Brain pericyte (primary cell): ENCODE measurements at regions not wholly inside any gene's neighbourhood (a gene's known extent, or its start where the extent isn't known, plus 50 kb on each side); places are given as distances from the start of the nearest gene placed in this dataset.

Experiments
- DNase-seq: peaks from one replicate; pipeline ENCODE4 v3.0.0-alpha.2; 2012; ENCODE audit warnings: low read depth, low spot score

DNA sequence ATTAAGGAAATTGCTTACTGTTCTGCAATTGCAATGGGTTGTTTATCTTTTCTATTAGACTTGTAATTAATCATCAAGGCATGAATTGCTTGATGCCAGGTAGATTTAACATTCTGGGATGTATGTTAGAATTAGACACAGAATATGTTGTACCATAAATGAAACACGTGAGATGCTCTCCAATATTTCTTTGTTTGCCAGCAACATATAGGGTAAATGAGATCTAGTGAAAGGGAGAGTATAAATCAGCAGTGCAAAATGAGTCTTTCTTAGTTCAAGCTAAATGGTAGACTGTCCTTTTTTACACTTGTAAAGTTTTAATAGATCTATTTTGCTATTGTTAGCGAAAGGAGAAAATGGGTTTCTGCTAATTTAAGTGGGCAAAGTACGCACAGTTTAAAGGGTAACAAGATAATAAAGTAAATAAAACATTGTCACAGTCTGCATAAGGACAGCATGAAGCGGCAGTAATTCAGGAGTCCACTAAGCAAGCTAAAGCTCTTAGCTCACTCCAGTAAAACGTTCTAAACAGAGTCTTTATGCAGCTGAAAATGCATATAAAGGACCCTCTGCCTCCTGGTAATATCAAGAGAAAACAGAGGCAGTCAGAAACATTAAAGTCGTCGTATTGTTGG is 1137.1 kb downstream of the OLFM4 start:
- no peak for DNase-seq

- DNase-seq, result no peak
These were observed 1145.4 kb downstream of the OLFM4 start for GRCh38 chr13:54173996-54174395.

- DNase-seq, result no peak
These were observed 1146.9 kb downstream of the OLFM4 start for GRCh38 chr13:54175466-54175865.

- DNase-seq, result no peak
These were observed 1148.9 kb downstream of the OLFM4 start for GRCh38 chr13:54177466-54177865.

- DNase-seq, result no peak
These were observed 1154.6 kb downstream of the OLFM4 start for GRCh38 chr13:54183166-54183565.

DNA sequence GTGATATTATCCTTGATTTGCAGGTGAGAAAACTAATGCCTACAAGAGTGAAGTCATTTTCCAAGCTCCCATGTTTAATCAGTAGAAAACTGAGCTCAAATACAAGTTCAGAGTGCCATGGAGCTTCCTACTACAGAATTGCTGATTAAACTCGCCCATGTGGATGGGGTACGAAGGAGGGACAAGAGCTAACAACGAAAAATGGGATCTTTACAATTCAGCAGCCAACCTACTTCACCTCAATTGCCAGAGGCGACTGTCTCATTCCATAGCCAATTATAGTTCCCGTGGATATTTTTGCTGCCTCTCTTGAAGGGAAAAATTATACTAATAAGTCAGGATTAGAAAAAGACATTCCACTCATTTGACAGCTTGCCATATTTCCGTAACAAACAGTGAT is 1155.1 kb downstream of the OLFM4 start:
- no peak for DNase-seq

DNA sequence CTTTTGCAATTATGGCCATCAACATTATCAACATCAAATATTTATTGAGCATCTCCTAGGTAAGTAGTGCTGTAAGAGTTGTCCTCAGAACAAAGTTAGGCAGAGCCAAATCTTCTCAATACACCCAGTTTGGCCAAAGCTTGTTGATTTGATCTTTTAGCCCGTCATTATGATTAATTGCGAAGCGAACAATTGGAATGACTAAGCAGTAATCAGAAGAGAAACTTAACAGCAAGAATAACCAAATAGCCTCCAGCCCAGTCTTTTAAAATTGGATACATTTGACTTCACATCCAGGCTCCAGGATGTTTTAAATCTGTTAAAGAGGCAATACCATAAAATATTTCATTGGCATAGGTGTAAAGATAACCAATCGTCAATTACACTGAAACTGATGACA is 1156.0 kb downstream of the OLFM4 start:
- DNase-seq, result no peak

DNA sequence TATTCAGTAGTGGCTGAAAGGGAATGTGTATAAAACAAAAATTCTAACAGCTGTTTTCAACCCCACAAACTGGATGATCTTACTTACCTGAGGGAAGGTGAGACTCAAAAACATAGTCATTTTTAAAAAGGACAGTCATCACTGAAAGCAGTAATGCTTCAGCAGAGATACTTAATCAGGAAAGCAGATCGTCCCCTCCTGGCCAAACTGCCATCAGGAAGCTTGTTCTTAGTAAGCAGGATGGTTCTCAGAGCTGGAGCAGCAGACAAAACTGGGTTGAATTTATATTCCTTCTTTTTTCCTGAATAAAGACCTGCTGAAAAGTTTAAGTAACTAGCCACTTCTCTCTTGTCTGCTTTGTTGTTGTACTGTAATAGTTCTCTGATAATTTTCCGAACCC is 1156.5 kb downstream of the OLFM4 start:
- DNase-seq, result no peak

DNA sequence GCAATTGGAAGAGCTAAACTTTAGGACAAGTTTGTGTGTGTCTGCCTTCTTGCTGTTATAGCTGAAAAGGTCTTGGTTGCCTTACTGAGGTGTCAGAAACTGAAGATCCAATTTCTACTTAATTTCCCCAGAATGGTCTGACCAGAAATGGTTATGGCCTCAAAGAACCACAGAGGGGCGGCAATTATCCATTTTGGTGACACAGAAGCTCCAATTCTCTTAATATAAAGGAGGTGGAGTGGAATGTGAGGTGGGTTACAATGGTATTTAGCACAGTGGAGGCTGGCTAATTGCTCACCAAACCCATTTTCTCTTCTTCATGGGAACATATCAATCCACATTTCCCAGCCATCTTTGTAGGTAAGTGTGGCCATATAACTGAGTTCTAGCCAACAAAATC is 1157.2 kb downstream of the OLFM4 start:
- no peak for DNase-seq

- no peak for DNase-seq
These were observed 1158.8 kb downstream of the OLFM4 start for GRCh38 chr13:54187461-54187860.

DNA sequence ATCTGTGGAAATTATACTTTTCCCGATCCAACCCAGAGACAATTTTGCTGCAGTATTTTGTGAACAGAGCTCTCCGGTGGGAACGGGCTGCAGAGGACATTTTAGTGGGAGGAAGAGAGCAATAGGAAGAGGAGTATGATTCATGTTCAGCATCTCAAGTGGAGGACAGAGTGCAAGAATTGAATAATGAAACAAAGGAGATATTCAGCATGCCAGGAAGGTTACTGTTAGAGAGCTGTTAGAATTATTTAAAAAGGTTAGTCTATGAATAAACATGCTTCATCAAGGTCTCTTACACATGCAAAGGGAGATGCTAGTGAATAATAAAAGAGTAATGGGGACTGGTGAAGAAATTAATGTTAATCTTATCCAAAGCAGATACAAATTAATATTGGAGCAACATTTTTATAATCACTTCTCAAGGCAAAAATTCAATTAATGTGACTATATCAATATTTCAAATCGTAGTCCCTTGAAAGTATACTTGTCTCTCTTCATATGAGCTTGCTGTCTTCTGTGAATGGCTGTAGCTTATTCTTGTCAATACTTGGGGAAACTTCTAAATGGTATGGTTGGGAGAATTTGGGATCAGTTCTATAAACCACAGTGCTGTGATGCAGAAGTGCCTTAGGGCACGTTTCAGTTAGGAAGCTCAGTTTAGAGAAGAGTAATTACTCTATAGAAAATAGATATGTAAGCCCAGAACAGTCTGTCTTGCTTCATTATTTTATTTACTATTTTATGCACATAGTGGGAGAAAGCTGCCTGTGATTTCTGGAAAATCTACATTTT is 1165.8 kb downstream of the OLFM4 start:
- DNase-seq, result no peak

DNA sequence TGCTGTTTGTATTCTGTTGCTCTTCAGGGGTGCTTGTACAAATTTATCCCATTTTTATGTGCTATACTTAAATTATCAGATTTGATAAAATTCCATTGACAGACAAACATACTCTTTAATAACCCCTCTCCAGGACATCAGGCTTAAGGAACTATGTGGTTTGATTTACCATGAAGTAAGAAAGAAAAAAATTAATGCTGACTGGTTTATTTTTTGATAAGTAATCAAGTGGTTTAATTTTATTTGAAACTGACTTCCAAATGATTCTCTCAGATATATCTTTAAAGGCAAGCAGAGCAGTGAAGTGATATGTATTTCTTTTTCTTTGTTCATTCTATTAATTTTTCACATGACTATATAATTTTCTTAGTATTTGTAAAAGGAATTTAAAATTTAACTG is 1168.1 kb downstream of the OLFM4 start:
- no peak for DNase-seq

DNA sequence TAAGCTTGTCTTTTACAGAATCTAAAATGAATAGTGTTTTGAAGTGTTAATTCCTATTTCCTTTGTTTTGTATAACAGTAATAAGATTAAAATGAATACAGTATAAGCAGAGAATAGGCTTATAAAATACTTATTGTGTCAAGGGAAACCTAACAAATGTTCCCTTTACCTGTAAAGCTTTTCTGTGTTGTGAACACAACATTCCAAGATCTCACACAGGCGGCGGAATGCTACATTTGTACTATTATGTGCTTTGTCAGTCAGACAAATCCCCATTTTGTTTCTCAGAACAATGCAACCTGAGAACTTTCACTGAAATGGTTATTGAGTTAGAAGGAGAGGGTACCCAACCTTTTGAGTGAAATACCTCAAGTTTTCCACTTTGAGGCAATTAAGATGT is 1170.3 kb downstream of the OLFM4 start:
- DNase-seq, result no peak

- DNase-seq, result no peak
These were observed 1178.0 kb downstream of the OLFM4 start for GRCh38 chr13:54206626-54207025.

DNA sequence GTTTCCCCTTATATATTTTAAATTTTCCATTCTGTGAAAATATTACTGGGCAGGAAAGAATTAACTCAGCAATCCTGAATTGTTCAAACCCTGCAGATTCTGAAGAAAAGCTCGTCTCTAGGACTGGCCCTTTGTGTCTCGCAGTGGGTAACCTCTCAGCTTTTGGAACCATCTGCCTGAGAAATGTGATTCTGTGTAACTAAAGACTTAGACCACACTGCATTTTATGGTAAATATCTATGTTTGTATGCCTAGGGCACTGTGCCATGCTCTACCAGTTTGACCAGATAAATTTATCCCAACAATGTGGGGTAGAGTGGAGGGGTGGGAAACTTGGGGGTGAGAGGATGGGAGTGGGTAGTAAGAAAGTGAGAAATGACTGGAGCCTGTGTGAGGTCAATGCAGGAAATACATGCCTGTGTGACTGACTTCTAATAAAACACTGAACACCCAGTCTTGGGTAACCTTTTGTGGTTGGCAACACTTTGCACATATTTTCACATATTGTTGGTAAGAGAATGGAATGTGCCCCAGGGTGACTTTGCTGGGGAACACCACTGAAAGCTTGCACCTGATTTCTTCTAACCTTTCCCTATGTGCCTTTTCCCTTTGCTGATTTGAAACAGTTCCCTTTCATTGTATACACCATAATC is 1181.9 kb downstream of the OLFM4 start:
- DNase-seq, result no peak

DNA sequence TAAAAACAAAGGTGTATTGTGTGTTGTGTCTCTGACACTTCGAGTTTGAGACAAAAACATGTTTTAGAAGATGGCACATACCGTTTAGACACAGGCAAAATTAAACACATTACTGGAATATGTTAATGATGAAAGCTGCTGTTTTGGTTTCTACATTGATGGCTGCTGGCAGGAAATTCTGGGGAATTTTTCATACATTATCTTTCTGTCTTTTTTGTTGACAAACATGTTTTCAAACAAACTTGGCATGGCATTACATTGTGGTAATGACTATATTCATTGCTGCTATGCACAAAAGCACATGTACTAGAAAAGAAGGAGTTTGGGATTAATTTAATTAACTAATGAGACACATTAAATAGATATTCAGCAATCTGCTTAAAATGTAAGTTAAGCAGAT is 1187.6 kb downstream of the OLFM4 start:
- no peak for DNase-seq

GRCh38 chr13:54226876-54227275 is 1198.3 kb downstream of the OLFM4 start:
- no peak for DNase-seq

DNA sequence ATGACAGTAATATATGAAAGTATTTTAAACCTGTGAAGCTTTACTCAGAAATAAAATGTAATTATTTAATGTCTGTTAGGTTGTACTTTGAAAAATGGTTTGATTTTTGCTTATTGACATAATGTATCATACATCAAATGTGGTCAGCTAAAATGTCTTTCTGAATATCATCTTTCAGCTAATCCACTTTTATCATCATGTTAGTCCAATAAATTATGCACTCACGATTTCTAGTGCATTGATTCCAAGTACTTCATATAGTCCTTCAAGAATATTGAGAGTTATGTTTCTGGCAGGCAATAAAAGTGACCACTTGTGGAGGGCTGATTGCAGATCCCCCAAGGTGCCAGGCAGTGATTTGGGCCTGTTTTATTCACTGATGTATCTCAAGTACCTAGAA is 1204.1 kb downstream of the OLFM4 start:
- no peak for DNase-seq

DNA sequence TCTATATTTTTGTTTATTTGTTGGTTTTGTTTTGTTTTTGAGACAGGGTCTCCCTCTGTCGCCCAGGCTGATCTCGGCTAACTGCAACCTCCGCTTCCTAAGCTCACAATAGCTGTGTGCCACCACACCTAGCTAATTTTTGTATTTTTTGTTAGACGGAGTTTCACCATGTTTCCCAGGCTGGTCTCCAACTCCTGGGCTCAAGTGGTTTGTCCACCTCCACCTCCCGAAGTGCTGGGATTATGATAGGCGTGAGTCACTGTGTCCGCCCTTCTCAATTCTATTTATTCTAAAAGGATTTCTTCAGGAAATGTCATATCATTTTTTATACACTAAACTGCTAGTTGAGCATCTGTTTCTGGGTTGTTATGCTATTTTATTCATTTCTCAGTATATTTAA is 1206.0 kb downstream of the OLFM4 start:
- no peak for DNase-seq

GRCh38 chr13:54241719-54242118 is 1213.1 kb downstream of the OLFM4 start:
- no peak for DNase-seq

DNA sequence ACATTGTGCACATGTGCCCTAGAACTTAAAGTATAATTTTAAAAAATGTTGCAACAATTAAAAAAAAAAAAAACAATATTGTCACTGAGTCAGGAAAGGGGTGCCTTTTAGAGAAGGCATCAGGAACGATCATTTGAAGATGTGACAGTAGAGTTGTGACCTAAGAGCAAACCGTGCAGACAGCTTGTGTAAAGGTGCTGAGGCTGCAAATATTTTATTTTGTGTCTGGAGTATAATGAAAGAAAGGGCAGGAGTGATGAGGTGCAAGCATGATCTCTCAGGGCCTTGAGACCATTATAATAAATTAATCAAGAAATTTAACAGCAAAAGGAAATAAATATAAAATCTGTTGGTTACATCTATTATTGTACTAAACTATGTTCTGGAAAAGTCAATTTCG is 1219.7 kb downstream of the OLFM4 start:
- no peak for DNase-seq

DNA sequence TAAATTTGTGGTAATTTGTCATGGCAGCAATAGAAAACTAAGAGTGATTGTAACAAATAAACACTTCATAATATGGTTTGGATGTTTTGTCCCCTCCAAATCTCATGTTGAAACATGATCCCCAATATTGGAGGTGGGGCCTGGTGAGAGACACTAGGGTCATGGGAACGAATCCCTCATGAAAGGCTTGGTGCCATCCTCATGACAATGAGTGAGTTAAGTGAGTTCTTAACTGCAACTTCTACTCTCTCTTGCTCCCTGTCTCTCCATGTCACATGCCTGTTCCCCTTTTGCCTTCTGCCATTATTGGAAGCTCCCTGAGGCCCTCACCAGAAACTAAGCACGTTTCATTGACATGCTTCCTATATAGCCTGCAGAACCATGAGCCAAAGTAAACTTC is 1233.2 kb downstream of the OLFM4 start:
- no peak for DNase-seq

- DNase-seq, result no peak
These were observed 1235.3 kb downstream of the OLFM4 start for GRCh38 chr13:54263868-54264267.
